ENCODE measurements at regions not wholly inside any gene's neighbourhood (a gene's known extent, or its start where the extent isn't known, plus 50 kb on each side); places are given as distances from the start of the nearest gene placed in this dataset.

GRCh38 chr3:25344670-25345069 lies 83.4 kb upstream of the RARB start:
- DNase-seq (ENCODE audit: low read depth in 2 of 2) = no peak

DNA sequence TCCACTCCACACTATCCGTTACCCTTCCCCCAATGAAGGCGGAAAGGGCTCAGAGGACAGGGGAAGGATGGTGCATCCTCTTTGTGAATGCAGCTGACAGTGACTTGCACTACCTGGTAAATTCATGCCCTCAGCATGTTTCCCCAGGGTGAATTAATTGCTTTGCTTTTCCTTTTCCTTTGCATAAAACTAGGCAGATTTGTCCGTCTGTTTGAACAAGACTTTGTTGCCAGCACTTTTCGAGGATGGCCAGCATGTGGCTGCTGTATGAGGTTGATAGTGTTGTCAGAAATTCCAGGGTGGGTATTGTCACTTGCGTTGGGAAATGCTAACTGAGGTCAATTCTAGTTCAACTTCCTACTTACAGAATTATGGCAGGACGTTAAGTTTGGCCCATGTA lies 79.0 kb upstream of the RARB start:
- no peak for DNase-seq (ENCODE audit: low read depth in 2 of 2)

DNA sequence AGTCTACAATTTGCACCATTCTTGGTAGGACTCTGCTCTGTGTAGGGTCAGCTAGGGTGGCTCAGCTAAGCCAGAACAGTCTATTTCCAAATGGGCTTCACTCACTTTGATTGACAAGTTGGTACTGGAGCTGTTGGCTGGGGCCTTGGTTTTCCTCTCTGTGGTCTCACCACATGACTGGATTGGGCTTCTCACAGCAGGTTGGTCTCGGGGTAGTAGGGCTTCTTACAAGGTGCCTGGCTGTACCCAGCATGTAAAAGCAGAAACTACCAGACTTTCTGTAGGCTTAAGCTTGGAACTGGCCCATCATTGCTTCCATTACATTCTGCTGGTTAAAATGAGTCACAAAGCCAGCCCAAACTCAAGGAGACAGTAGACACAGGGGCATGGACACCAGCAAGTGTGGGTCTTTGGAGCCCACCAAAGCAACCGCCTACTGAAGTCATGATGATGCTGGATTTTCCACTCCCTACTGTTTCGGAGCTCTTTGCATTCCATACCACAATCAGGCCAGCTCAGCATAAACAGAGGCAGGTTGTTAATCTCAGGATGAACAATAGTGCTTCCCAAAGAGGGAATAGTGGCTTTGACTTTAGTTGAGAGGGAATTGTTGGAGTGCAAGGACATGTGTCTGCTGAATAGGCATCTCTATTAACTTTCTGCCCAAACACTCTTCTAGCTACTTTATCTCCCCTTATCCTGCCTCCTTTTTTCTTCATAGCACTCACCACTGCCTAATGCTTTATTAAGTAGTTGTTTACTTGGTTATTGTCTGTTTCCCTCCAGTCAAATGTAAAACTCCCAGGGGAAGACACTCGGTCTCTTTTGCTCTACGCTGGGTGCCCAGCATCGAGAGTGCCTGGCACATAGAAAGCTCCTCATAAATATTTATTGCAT lies 78.0 kb upstream of the RARB start:
- DNase-seq (ENCODE audit: low read depth in 2 of 2) = no peak

GRCh38 chr3:25350725-25351114 lies 77.3 kb upstream of the RARB start:
- no peak for DNase-seq (ENCODE audit: low read depth in 2 of 2)

DNA sequence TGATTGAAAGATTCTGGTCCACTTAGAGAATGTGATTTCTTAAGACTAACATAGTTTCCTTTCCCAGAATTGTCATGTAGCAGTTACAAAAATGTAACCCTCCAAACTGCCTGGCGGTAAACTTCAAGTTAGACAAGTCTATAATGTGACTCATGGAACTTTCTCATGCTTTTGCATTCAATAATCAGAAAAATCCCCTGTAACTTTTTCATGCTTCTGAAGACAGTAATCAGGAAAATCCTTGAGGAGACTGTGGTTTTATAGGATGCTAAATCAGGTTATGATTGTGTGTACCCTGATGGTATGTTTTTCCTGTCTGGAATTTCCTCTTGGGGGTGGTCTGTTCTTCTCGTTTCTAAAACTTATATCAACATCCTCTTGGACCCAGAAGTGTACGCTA lies 74.0 kb upstream of the RARB start:
- DNase-seq (ENCODE audit: low read depth in 2 of 2) = no peak

DNA sequence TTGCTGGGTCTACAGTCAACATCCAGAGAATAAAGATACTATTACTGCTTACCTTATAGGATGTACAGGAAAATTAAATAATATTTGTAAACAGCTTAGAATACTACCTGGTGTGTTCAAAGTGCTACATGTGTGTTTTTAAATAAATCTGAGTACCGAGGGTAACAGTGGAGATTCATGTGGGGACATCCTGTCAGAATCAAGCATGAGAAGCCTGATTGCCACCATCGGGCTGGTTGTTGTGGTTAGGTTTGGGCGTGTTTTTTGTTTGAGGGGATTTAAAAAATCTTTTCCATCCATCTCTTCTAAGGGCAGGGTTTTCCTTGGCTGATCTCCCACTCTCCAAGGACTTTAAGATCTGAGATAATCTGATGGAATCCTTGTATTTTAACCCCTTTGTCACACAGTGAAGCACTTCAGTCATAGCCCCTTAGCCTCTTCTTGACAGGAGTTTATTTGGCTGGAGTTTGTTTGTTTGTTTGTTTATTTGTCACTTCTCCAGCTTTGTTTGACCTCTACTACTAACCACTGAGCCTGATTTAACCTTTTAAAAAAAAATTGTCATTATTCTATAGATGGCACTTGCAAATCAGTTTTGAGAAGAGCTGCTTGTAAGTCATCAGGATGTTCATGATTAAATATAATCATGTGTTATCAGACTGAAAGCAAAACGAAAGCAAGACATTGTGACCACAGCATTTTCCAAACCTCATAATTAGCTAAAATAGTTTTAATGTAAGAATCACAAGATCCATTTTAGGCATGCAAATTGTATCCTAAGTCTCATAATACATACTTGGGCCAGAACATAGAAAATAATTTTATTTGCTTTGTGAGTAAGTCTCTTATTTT lies 72.8 kb upstream of the RARB start:
- no peak for DNase-seq (ENCODE audit: low read depth in 2 of 2)

GRCh38 chr3:25355998-25356397 lies 72.1 kb upstream of the RARB start:
- no peak for DNase-seq (ENCODE audit: low read depth in 2 of 2)

DNA sequence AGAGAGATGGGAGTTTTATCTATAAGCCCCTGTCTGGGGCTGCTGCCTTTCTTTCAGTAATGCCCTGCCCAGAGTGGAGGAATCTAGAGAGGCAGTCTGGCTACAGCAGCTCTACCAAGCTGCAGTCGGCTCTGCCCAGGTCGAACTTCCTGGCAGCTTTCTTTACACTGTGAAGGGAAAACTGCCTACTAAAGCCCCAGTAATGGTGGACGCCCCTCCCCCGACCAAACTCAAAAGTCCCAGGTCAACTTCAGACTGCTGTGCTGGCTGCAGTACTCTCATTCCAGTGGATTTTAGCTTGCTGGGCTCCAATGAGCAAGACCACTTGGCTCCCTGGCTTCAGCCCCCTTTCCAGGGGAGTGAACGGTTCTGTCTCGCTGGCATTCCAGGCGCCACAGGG lies 65.9 kb upstream of the RARB start:
- DNase-seq (ENCODE audit: low read depth in 2 of 2) = no peak

GRCh38 chr3:25365636-25366035 lies 62.4 kb upstream of the RARB start:
- DNase-seq (ENCODE audit: low read depth in 2 of 2) = no peak

- DNase-seq (ENCODE audit: low read depth in 2 of 2) = no peak
Observed at GRCh38 chr3:25367025-25367424, 61.0 kb upstream of the RARB start.

DNA sequence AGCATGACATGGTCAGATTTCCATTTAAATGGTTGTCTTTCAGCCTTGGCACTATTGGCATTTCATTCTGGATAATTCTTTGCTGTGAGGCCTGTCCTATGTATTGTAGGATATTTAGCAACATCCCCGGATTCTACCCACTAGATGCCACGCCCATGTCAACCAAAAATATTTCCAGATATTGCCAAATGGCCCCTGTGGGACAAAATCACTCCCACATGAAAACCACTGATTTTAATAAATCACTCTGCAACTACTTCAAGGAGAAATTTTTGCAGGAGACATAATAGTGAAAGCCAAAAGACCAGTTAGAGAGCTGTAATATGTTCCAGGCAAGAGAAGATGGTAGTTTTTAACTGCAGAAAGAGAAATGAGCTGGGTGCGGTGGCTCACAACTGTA lies 55.9 kb upstream of the RARB start:
- DNase-seq (ENCODE audit: low read depth in 2 of 2) = no peak

GRCh38 chr3:25376340-25376739 lies 51.7 kb upstream of the RARB start:
- no peak for DNase-seq (ENCODE audit: low read depth in 2 of 2)

DNA sequence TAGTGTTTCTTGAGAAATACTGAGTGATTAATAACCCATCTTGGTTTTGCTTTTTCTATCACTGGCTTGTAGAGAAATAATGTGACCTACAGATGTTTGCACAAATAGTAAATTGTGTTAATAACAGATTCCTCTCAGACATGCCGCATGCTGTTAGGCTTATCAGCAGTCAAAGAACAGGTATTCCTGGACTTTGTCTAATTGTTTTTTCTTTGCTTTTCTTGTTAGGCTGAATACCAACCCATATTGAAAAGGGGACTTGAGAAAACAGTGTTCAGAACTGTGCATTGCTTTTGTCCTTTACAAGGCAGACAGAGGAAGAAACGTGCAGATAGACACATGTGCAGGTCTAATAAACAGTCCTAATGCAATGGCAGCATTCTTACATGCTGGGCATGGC lies 51.0 kb upstream of the RARB start:
- no peak for DNase-seq (ENCODE audit: low read depth in 2 of 2)

Data from dermis microvascular lymphatic vessel endothelial cell (primary cell).